ENCODE measurements at regions not wholly inside any gene's neighbourhood (a gene's known extent, or its start where the extent isn't known, plus 50 kb on each side); places are given as distances from the start of the nearest gene placed in this dataset.

DNA sequence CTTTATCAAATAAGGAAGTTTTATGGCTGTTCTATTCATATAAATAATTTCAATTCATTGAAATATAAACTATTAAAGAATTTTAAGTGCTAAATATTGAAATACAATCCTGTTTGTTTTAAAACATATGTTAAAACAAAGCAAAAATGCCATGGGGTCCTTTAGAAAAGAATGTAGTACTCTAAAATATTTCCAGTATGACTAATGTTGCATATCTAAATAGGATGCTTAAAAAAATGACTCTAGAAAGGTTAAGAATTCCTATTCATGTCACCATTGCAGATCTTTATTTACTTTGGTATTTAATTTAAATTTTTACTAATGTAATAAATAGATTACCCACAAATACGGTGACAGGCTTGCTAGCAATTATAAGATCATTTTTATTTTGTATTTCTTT lies 132.3 kb downstream of the ZNF608 start:
- no peak for TF ChIP-seq ZNF76 (tag by site-specific recombination; IDR thresholded peaks at IDR 0.05; ENCODE audit: borderline replicate concordance, low read depth)
- TF ChIP-seq ZNF211 (tag by site-specific recombination; IDR thresholded peaks at IDR 0.05; ENCODE audit: low read depth) = no peak
- TF ChIP-seq, protein P1, sequence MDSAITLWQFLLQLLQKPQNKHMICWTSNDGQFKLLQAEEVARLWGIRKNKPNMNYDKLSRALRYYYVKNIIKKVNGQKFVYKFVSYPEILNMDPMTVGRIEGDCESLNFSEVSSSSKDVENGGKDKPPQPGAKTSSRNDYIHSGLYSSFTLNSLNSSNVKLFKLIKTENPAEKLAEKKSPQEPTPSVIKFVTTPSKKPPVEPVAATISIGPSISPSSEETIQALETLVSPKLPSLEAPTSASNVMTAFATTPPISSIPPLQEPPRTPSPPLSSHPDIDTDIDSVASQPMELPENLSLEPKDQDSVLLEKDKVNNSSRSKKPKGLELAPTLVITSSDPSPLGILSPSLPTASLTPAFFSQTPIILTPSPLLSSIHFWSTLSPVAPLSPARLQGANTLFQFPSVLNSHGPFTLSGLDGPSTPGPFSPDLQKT (IDR thresholded peaks at IDR 0.05; ENCODE audit: borderline replicate concordance, low read depth, low read length) = no peak
- TF ChIP-seq, protein P2, sequence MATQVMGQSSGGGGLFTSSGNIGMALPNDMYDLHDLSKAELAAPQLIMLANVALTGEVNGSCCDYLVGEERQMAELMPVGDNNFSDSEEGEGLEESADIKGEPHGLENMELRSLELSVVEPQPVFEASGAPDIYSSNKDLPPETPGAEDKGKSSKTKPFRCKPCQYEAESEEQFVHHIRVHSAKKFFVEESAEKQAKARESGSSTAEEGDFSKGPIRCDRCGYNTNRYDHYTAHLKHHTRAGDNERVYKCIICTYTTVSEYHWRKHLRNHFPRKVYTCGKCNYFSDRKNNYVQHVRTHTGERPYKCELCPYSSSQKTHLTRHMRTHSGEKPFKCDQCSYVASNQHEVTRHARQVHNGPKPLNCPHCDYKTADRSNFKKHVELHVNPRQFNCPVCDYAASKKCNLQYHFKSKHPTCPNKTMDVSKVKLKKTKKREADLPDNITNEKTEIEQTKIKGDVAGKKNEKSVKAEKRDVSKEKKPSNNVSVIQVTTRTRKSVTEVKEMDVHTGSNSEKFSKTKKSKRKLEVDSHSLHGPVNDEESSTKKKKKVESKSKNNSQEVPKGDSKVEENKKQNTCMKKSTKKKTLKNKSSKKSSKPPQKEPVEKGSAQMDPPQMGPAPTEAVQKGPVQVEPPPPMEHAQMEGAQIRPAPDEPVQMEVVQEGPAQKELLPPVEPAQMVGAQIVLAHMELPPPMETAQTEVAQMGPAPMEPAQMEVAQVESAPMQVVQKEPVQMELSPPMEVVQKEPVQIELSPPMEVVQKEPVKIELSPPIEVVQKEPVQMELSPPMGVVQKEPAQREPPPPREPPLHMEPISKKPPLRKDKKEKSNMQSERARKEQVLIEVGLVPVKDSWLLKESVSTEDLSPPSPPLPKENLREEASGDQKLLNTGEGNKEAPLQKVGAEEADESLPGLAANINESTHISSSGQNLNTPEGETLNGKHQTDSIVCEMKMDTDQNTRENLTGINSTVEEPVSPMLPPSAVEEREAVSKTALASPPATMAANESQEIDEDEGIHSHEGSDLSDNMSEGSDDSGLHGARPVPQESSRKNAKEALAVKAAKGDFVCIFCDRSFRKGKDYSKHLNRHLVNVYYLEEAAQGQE (tag by site-specific recombination; IDR thresholded peaks at IDR 0.05) = no peak
- TF ChIP-seq ZNF549 (tag by site-specific recombination; IDR thresholded peaks at IDR 0.05) = no peak
- TF ChIP-seq ZNF571 (tag by site-specific recombination; IDR thresholded peaks at IDR 0.05) = no peak
- TF ChIP-seq, protein P3, sequence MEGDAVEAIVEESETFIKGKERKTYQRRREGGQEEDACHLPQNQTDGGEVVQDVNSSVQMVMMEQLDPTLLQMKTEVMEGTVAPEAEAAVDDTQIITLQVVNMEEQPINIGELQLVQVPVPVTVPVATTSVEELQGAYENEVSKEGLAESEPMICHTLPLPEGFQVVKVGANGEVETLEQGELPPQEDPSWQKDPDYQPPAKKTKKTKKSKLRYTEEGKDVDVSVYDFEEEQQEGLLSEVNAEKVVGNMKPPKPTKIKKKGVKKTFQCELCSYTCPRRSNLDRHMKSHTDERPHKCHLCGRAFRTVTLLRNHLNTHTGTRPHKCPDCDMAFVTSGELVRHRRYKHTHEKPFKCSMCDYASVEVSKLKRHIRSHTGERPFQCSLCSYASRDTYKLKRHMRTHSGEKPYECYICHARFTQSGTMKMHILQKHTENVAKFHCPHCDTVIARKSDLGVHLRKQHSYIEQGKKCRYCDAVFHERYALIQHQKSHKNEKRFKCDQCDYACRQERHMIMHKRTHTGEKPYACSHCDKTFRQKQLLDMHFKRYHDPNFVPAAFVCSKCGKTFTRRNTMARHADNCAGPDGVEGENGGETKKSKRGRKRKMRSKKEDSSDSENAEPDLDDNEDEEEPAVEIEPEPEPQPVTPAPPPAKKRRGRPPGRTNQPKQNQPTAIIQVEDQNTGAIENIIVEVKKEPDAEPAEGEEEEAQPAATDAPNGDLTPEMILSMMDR (tag by site-specific recombination; IDR thresholded peaks at IDR 0.05) = no peak
- TF ChIP-seq, protein P4, sequence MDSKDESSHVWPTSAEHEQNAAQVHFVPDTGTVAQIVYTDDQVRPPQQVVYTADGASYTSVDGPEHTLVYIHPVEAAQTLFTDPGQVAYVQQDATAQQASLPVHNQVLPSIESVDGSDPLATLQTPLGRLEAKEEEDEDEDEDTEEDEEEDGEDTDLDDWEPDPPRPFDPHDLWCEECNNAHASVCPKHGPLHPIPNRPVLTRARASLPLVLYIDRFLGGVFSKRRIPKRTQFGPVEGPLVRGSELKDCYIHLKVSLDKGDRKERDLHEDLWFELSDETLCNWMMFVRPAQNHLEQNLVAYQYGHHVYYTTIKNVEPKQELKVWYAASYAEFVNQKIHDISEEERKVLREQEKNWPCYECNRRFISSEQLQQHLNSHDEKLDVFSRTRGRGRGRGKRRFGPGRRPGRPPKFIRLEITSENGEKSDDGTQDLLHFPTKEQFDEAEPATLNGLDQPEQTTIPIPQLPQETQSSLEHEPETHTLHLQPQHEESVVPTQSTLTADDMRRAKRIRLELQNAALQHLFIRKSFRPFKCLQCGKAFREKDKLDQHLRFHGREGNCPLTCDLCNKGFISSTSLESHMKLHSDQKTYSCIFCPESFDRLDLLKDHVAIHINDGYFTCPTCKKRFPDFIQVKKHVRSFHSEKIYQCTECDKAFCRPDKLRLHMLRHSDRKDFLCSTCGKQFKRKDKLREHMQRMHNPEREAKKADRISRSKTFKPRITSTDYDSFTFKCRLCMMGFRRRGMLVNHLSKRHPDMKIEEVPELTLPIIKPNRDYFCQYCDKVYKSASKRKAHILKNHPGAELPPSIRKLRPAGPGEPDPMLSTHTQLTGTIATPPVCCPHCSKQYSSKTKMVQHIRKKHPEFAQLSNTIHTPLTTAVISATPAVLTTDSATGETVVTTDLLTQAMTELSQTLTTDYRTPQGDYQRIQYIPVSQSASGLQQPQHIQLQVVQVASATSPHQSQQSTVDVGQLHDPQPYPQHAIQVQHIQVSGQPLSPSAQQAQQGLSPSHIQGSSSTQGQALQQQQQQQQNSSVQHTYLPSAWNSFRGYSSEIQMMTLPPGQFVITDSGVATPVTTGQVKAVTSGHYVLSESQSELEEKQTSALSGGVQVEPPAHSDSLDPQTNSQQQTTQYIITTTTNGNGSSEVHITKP (tag by site-specific recombination; IDR thresholded peaks at IDR 0.05) = no peak
- no peak for TF ChIP-seq ZNF48 (tag by site-specific recombination; IDR thresholded peaks at IDR 0.05)
- TF ChIP-seq ZNF112 (tag by site-specific recombination; IDR thresholded peaks at IDR 0.05) = no peak
- no peak for TF ChIP-seq GLI2 (tag by site-specific recombination; IDR thresholded peaks at IDR 0.05; ENCODE audit: borderline replicate concordance, low read depth)
- TF ChIP-seq SETDB1 (IDR thresholded peaks at IDR 0.05; ENCODE audit: insufficient read length, low read length) = no peak
- no peak for TF ChIP-seq ZNF426 (tag by site-specific recombination; IDR thresholded peaks at IDR 0.05)

Data from HEK293 (cell line).